ENCODE measurements at regions not wholly inside any gene's neighbourhood (a gene's known extent, or its start where the extent isn't known, plus 50 kb on each side); places are given as distances from the start of the nearest gene placed in this dataset.
"Not testable (repeated sequence)": the region's sequence is repeated elsewhere in the genome, so short reads cannot be mapped to it uniquely, and the experiment has no call there.

GRCh38 chr14:50026396-50026795 lies 90.0 kb downstream of the VCPKMT start:
- Histone ChIP-seq H3K27me3 (ENCODE audit: control insufficient read depth, insufficient read depth, low read length) (no peaks in the 10 kb centered on the region), H3K4me3 (ENCODE audit: low read depth, low read length) (no peak overlapping the region)
- no peak for DNase-seq (ENCODE audit: low read depth)

GRCh38 chr14:50027816-50028215 lies 88.6 kb downstream of the VCPKMT start:
- no peaks in the 10 kb centered on the region for H3K36me3 ChIP-seq (ENCODE audit: control insufficient read depth, insufficient read depth, low read length)
- no peak for TF ChIP-seq CTCF (IDR thresholded peaks at IDR 0.05; ENCODE audit: insufficient read depth, low read length, poor library complexity, severe bottlenecking)

More at GRCh38 chr14:50026396-50026795, 90.0 kb downstream of the VCPKMT start:
- TF ChIP-seq CTCF (IDR thresholded peaks at IDR 0.05; ENCODE audit: insufficient read depth, low read length, poor library complexity, severe bottlenecking), result no peak
- H3K36me3 ChIP-seq (ENCODE audit: control insufficient read depth, insufficient read depth, low read length), result no peaks in the 10 kb centered on the region

GRCh38 chr14:50028458-50028857 lies 87.9 kb downstream of the VCPKMT start:
- no peak for TF ChIP-seq CTCF (IDR thresholded peaks at IDR 0.05; ENCODE audit: insufficient read depth, low read length, poor library complexity, severe bottlenecking)
- DNase-seq (ENCODE audit: low read depth), result no peak
- Histone ChIP-seq H3K36me3 (ENCODE audit: control insufficient read depth, insufficient read depth, low read length) (no peaks in the 10 kb centered on the region), H3K4me3 (ENCODE audit: low read depth, low read length) (no peak overlapping the region), H3K27me3 (ENCODE audit: control insufficient read depth, insufficient read depth, low read length) (no peaks in the 10 kb centered on the region)

More at GRCh38 chr14:50027816-50028215, 88.6 kb downstream of the VCPKMT start:
- DNase-seq (ENCODE audit: low read depth), result no peak
- no peak overlapping the region for H3K4me3 ChIP-seq (ENCODE audit: low read depth, low read length)
- H3K27me3 ChIP-seq (ENCODE audit: control insufficient read depth, insufficient read depth, low read length), result no peaks in the 10 kb centered on the region

GRCh38 chr14:50030036-50030435 lies 86.3 kb downstream of the VCPKMT start:
- no peak for TF ChIP-seq CTCF (IDR thresholded peaks at IDR 0.05; ENCODE audit: insufficient read depth, low read length, poor library complexity, severe bottlenecking)
- H3K4me3 ChIP-seq (ENCODE audit: low read depth, low read length), result no peak overlapping the region
- DNase-seq (ENCODE audit: low read depth), result no peak
- no peaks in the 10 kb centered on the region for H3K36me3 ChIP-seq (ENCODE audit: control insufficient read depth, insufficient read depth, low read length)
- no peaks in the 10 kb centered on the region for H3K27me3 ChIP-seq (ENCODE audit: control insufficient read depth, insufficient read depth, low read length)

GRCh38 chr14:50030911-50031310 lies 85.5 kb downstream of the VCPKMT start:
- H3K36me3 ChIP-seq (ENCODE audit: control insufficient read depth, insufficient read depth, low read length); DNase-seq (ENCODE audit: low read depth); H3K27me3 ChIP-seq (ENCODE audit: control insufficient read depth, insufficient read depth, low read length); H3K4me3 ChIP-seq (ENCODE audit: low read depth, low read length): not testable (repeated sequence)

GRCh38 chr14:50031602-50032313 lies 84.6 kb downstream of the VCPKMT start:
- no peak for DNase-seq (ENCODE audit: low read depth)
- no peak overlapping the region for H3K4me3 ChIP-seq (ENCODE audit: low read depth, low read length)
- no peaks in the 10 kb centered on the region for H3K27me3 ChIP-seq (ENCODE audit: control insufficient read depth, insufficient read depth, low read length)
- no peak for TF ChIP-seq CTCF (IDR thresholded peaks at IDR 0.05; ENCODE audit: insufficient read depth, low read length, poor library complexity, severe bottlenecking)
- no peaks in the 10 kb centered on the region for H3K36me3 ChIP-seq (ENCODE audit: control insufficient read depth, insufficient read depth, low read length)

- H3K27me3 ChIP-seq (ENCODE audit: control insufficient read depth, insufficient read depth, low read length); H3K4me3 ChIP-seq (ENCODE audit: low read depth, low read length); DNase-seq (ENCODE audit: low read depth); H3K36me3 ChIP-seq (ENCODE audit: control insufficient read depth, insufficient read depth, low read length): not testable (repeated sequence)
These were observed 83.8 kb downstream of the VCPKMT start for GRCh38 chr14:50032462-50033167.
